SK-N-MC (cell line): ENCODE measurements at regions not wholly inside any gene's neighbourhood (a gene's known extent, or its start where the extent isn't known, plus 50 kb on each side); places are given as distances from the start of the nearest gene placed in this dataset.

Experiments used
- EZH2 ChIP-seq: fragments of 200-600 bp; sonication (generic); IDR thresholded peaks from one replicate; pipeline ENCODE4 v1.6.1; 2017; ENCODE audit warnings: antibody characterized with exemption
- POLR2AphosphoS5 ChIP-seq: IDR thresholded peaks from 2 replicates; pipeline ENCODE4 v1.6.1; 2012; ENCODE audit warnings: mild to moderate bottlenecking, low read depth, low read length, borderline replicate concordance

DNA sequence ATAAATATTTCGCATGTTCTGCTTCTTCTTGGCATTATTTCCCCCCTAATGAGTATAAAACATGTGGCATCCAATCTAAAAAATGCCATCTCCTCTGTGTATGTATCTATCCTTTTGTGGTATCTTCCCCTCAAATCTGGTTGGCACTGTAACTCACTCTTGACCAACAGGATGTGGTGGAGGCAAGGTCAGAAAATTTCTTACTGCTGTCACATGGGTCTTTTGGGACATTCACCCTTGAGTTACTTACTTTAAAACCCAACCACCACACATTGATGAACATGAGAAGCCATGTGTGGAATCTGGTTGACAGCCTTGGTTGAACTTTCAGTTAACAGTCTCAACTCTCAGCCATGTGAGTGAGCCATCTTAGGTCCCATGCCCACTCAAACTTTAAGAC, 516.9 kb downstream of the SLC16A7 start:
- TF ChIP-seq EZH2 (no peak), POLR2AphosphoS5 (no peak)
